GM23248 (cell line): ENCODE measurements at regions not wholly inside any gene's neighbourhood (a gene's known extent, or its start where the extent isn't known, plus 50 kb on each side); places are given as distances from the start of the nearest gene placed in this dataset.
"Not testable (repeated sequence)": the region's sequence is repeated elsewhere in the genome, so short reads cannot be mapped to it uniquely, and the experiment has no call there.

ENCODE experiments used
- EZH2 ChIP-seq: fragments of 200-600 bp; sonication (generic); IDR thresholded peaks from 2 replicates; pipeline ENCODE4 v1.6.1; 2018; ENCODE audit warnings: antibody characterized with exemption, mild to moderate bottlenecking; ENCODE audit not compliant: insufficient read depth, poor library complexity, severe bottlenecking
- EZH2phosphoT487 ChIP-seq: fragments of 200-600 bp; sonication (generic); IDR thresholded peaks from 2 replicates; pipeline ENCODE4 v1.6.1; 2018; ENCODE audit warnings: antibody characterized with exemption, moderate library complexity, mild to moderate bottlenecking, low read depth; ENCODE audit not compliant: insufficient read depth

DNA sequence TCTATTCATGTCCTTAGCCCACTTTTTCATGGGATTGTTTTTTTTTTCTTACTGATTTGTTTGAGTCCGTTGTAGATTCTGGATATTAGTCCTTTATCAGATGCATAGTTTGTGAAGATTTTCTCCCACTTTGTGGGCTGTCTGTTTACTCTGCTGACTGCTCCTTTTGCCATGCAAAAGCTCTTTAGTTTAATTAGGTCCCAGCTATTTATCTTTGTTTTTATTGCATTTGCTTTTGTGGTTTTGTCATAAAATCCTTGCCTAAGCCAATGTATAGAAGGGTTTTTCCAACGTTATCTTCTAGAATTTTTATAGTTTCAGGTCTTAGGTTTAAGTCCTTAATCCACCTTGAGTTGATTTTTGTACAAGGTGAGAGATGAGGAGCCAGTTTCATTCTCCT is 358.9 kb downstream of the ADAMTS20 start:
- not testable (repeated sequence) for TF ChIP-seq EZH2, EZH2phosphoT487
